BJ (cell line): ENCODE measurements at regions not wholly inside any gene's neighbourhood (a gene's known extent, or its start where the extent isn't known, plus 50 kb on each side); places are given as distances from the start of the nearest gene placed in this dataset.

Experiments
- CTCF ChIA-PET: fragments of 350-600 bp; formaldehyde crosslinking; extraction: SDS; loops from one replicate; lab custom pipeline; 2021; ENCODE audit warnings: antibody characterized with exemption, inconsistent platforms; lab: Yijun Ruan, JAX
- POLR2A ChIA-PET: fragments of 300-600 bp; sonication (Branson Sonifier 250); formaldehyde crosslinking; extraction: SDS; loops from one replicate; lab custom pipeline; 2021; ENCODE audit warnings: antibody characterized with exemption; lab: Charles Lee
- DNase-seq: peaks from one replicate; pipeline ENCODE4 v3.0.0-alpha.2; 2011; ENCODE audit warnings: low read depth
- H3K27me3 ChIP-seq: 2 replicates; pipeline ENCODE4 v1.6.0; 2011; ENCODE audit warnings: low read length; ENCODE audit not compliant: control insufficient read depth, insufficient read depth
- H3K36me3 ChIP-seq: 2 replicates; pipeline ENCODE4 v1.5.1; 2011; ENCODE audit warnings: low read length; ENCODE audit not compliant: control insufficient read depth, insufficient read depth
- H3K4me3 ChIP-seq: 2 replicates; pipeline ENCODE4 v1.5.1; 2011; ENCODE audit warnings: low read depth, mild to moderate bottlenecking, control low read depth, low read length
- TF ChIP-seq, protein P1 (sequence below): IDR thresholded peaks from 2 replicates; pipeline ENCODE4 v1.5.1; 2011; ENCODE audit warnings: low read depth, mild to moderate bottlenecking, control low read depth, inconsistent platforms, low read length, moderate library complexity; ENCODE audit not compliant: insufficient read depth

DNA sequence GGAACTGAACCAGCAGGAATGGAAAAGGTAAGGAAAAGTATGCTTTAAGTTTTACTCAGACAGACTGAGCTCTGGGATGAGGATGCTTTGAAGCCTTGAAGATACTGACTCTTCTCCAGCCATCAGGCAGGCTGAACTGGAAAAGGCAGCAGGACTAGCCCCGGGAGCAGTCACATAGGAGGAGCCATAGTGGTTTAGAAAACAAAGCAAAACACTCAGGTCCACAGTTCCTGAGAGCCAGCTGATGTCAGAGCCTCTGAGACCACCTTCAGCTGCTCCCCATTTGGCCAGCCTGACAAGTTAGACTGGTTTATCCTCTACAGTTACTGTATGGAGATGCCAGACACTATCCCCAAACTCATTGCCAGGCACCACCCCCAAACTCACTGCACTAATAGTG lies 167.9 kb upstream of the CPEB2 start:
- DNase-seq = no peak
- Histone ChIP-seq H3K36me3 (no peaks in the 10 kb centered on the region), H3K4me3 (no peak overlapping the region), H3K27me3 (no peaks in the 10 kb centered on the region)
- ChIA-PET CTCF (interaction anchor here (0.6 to 1.4 kb wide), 2 partner anchors 11 to 1180 kb away, joined by 4 read pairs; no protein-coding TSS in a partner anchor), POLR2A (no interaction called here)
- TF ChIP-seq, protein P1, sequence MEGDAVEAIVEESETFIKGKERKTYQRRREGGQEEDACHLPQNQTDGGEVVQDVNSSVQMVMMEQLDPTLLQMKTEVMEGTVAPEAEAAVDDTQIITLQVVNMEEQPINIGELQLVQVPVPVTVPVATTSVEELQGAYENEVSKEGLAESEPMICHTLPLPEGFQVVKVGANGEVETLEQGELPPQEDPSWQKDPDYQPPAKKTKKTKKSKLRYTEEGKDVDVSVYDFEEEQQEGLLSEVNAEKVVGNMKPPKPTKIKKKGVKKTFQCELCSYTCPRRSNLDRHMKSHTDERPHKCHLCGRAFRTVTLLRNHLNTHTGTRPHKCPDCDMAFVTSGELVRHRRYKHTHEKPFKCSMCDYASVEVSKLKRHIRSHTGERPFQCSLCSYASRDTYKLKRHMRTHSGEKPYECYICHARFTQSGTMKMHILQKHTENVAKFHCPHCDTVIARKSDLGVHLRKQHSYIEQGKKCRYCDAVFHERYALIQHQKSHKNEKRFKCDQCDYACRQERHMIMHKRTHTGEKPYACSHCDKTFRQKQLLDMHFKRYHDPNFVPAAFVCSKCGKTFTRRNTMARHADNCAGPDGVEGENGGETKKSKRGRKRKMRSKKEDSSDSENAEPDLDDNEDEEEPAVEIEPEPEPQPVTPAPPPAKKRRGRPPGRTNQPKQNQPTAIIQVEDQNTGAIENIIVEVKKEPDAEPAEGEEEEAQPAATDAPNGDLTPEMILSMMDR = no peak

DNA sequence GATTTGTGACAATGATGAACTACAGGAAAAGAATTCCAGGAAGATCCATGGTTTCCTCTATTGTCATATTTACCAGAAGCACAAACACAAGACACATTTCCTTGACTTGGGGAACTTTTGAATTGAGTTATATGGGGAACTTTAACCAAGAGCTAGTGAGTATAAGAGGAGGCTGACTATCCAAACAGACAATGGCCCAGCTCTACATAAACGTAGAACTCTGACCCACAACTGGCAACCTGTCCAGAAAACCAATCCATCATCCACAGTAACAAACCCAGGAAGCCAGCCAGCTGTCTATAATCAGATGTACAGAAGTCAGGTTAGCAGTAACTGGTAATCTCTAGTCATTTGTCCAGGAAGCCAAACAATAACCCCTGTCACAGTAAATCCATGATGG lies 167.0 kb upstream of the CPEB2 start:
- POLR2A ChIA-PET = no interaction called here
- DNase-seq = no peak
- CTCF ChIA-PET = interaction anchor here (1.0 to 1.4 kb wide), 2 partner anchors 12 to 1181 kb away, joined by 3 to 4 read pairs; no protein-coding TSS in a partner anchor
- TF ChIP-seq, protein P1 = no peak
- Histone ChIP-seq H3K27me3 (no peaks in the 10 kb centered on the region), H3K36me3 (no peaks in the 10 kb centered on the region), H3K4me3 (no peak overlapping the region)

DNA sequence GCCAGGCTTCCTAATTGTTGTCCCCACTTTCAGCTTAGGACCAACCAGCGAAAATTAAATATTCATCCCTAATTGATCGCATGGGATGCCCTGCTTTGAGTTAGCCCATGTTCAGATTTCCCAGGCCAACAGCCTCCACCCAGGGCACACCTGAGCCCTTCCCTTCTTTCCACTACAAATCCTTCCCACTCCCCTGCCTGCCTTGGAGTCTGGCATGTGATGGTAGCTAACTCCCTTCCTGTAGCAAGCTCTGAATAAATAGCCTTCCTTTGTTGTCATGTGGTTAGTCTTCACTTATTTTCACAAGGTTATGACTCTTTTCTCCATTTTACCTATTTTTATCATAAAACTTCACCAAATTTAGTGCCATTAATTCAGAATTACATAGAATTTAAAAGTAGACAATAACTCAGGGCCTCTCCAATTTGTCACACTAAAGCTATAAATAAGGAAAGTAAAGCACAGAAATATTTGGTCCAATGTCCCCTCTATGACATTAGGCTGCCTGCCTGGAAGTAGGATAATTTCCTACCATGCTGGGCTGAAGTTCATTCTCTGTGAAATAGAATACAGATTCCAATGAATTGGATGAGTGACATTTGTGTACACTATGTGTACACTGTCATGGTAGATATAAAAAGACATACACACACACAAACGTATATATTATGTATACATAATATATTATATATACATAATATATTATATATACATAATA lies 166.4 kb upstream of the CPEB2 start:
- TF ChIP-seq, protein P1 = no peak
- Histone ChIP-seq H3K27me3 (no peaks in the 10 kb centered on the region), H3K4me3 (no peak overlapping the region), H3K36me3 (no peaks in the 10 kb centered on the region)
- ChIA-PET CTCF (interaction anchor here (1.0 to 1.4 kb wide), 2 partner anchors 12 to 1182 kb away, joined by 3 to 4 read pairs; no protein-coding TSS in a partner anchor), POLR2A (no interaction called here)
- DNase-seq = no peak

DNA sequence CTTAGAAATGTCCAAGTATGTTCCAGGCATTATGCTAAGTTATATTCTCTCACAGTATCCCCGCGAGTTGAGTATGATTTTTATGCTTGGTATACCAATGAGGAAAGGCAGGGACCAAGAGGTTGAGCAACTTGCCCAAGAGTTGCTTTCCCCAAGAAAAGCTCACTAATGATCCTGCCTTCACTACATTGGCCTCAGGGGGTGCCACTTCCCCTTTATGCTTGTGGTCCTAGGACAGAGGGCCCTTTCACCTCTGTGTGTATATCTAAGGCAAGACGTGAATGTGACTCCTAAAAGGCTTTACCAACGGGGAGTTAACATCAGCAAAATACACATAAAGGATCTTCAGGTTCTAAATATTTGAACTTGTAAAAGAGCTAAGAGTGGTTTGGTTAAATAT lies 164.4 kb upstream of the CPEB2 start:
- no peak for DNase-seq
- H3K4me3 ChIP-seq = no peak overlapping the region
- ChIA-PET POLR2A (no interaction called here), CTCF (interaction anchor here (1.4 kb wide), 1 partner anchor 11 kb away, joined by 3 read pairs; no protein-coding TSS in a partner anchor)
- H3K27me3 ChIP-seq = no peaks in the 10 kb centered on the region
- TF ChIP-seq, protein P1 = 0 out of 2 replicates have a peak, but pooled peaks have one; percentile 2
- no peaks in the 10 kb centered on the region for H3K36me3 ChIP-seq
